Astrocyte of the cerebellum (primary cell): ENCODE measurements at regions not wholly inside any gene's neighbourhood (a gene's known extent, or its start where the extent isn't known, plus 50 kb on each side); places are given as distances from the start of the nearest gene placed in this dataset.

Experiments
- DNase-seq: peaks from one replicate; pipeline ENCODE4 v3.0.0-alpha.2; 2011; ENCODE audit warnings: low read depth
- H3K4me3 ChIP-seq: 2 replicates; pipeline ENCODE4 v1.5.1; 2011; ENCODE audit warnings: mild to moderate bottlenecking, low read depth, low read length, moderate library complexity
- CTCF ChIP-seq: IDR thresholded peaks from 2 replicates; pipeline ENCODE4 v1.5.1; 2012; ENCODE audit warnings: low read length, low read depth, moderate library complexity, mild to moderate bottlenecking; ENCODE audit errors: missing control alignments
- in situ Hi-C: cut with HindIII; loops from 2 replicates; pipeline ENCODE4 v1.10.0; 2017; ENCODE audit warnings: low sequenced_read_pairs

- H3K4me3 ChIP-seq = no peak overlapping the region
- in situ Hi-C loops = no loop called here
- DNase-seq = no peak
- TF ChIP-seq CTCF = no peak
Measured at GRCh38 chr10:111885046-111885445, 298.5 kb downstream of the GPAM start.

DNA sequence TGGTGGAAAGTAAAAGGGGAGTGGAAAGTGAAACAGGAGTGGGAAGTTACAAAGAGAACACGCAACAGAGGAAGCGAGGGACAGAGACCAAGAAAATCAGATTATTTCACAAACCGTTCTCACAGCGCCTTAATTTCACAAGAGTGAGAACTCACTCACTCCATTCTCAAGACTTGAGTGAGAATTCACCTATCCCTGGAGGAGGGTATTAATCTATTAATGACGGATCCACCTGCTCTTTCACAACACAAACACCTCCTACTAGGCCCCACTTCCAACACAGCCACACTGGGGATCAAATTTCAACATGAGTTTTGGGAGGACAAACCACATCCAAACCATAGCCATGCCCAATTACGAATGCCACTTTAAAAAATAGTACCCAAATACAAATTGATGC is 297.6 kb downstream of the GPAM start:
- TF ChIP-seq CTCF = no peak
- H3K4me3 ChIP-seq = no peak overlapping the region
- in situ Hi-C loops = no loop called here
- no peak for DNase-seq

- no peak for TF ChIP-seq CTCF
- no peak for DNase-seq
- in situ Hi-C loops = no loop called here
- H3K4me3 ChIP-seq = no peak overlapping the region
Measured at GRCh38 chr10:111887266-111887665, 296.3 kb downstream of the GPAM start.

- DNase-seq = no peak
- no peak overlapping the region for H3K4me3 ChIP-seq
- in situ Hi-C loops = no loop called here
- TF ChIP-seq CTCF = no peak
Measured at GRCh38 chr10:111890046-111890445, 293.5 kb downstream of the GPAM start.

DNA sequence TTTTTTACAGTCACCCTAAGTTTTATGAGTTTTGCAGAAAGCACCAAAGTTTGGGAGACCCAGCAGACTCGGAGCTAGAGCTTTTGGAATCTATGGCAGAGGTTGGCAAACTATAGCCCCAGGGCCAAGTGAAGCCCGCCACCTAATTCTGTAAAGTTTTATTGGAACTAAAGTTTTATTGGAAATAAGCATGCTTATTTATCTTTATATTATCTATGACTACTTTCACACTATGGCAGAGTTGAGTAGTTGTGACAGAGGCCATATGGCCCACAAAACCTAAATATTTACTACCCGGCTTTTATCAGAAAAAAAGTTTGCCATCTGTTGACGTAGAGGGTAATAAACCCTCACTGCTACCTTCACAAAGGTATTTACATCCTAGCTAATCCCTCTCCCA is 267.6 kb downstream of the GPAM start:
- no peak overlapping the region for H3K4me3 ChIP-seq
- no peak for DNase-seq
- in situ Hi-C loops = no loop called here
- TF ChIP-seq CTCF = no peak

DNA sequence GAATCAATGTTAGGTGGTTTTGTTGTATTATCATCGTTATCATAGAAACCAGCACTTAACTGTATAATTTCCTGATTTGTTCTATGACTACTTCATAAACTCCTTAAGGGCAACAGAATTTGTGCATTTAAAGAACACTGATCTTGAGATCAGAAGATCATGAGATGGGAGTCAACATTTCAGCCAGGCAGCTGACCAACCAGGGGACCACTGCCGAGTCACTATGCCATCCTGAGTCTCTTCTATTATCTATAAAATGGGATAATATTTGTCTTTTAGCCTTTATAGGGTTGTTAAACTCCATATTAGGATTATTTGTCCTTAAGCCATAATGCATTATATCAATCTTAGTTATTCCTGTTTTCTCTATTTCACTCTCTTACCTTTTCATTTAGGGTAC is 261.7 kb downstream of the GPAM start:
- TF ChIP-seq CTCF = no peak
- in situ Hi-C loops = no loop called here
- H3K4me3 ChIP-seq = no peak overlapping the region
- no peak for DNase-seq

DNA sequence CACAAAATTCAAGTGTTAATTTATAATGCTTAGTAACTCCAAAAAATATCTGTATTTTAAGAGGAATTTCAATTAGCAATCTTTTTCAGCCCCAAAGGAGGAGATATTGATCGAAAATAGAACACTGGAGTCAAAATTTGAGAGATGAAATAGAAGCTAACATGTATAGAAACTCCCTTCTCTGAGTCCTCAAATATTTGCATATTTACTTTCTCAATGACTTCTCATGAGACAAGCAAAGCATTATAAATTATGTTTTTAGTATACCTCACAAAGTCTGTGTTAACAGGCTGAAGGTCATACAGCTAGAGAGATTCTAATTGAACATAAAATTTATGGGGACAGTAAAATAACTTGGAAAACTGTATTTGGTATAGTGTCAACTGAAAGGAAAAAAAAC is 260.5 kb downstream of the GPAM start:
- H3K4me3 ChIP-seq = no peak overlapping the region
- no peak for DNase-seq
- in situ Hi-C loops = no loop called here

More for the DNA sequence above, 260.5 kb downstream of the GPAM start:
- no peak for TF ChIP-seq CTCF
